TTC549 (cell line): ENCODE measurements at regions not wholly inside any gene's neighbourhood (a gene's known extent, or its start where the extent isn't known, plus 50 kb on each side); places are given as distances from the start of the nearest gene placed in this dataset.

Experiments used
- FAIRE-seq: peaks from 2 replicates; lab custom pipeline; 2012; peaks lifted over from hg19 to GRCh38; lab: Jason Lieb, UNC

GRCh38 chr4:183763990-183764754 lies 105.1 kb downstream of the TRAPPC11 start:
- no peak for FAIRE-seq

- no peak for FAIRE-seq
These were observed 106.3 kb downstream of the TRAPPC11 start for GRCh38 chr4:183765251-183765911.

GRCh38 chr4:183766140-183766539 lies 107.0 kb downstream of the TRAPPC11 start:
- FAIRE-seq, result no peak

- FAIRE-seq, result no peak
These were observed 111.8 kb downstream of the TRAPPC11 start for GRCh38 chr4:183770906-183771305.

DNA sequence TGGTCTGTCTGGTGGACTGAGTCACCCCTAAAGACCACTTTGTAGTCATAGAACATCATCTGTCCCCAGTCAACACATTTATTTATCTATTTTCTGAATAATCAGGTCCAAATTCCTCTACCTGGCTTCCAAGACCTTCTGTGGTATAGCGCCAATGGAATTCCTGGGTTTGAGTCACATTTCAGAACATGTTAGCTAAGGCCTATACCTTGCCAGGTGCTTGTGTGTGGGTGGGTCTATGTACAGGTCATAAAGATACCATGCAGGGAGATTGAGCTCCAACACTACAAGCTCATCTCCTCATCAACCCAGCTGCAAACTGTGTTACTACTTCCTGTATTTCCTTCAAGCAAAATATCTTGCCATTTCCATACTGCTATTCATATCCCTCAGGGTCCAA lies 113.3 kb downstream of the TRAPPC11 start:
- no peak for FAIRE-seq

DNA sequence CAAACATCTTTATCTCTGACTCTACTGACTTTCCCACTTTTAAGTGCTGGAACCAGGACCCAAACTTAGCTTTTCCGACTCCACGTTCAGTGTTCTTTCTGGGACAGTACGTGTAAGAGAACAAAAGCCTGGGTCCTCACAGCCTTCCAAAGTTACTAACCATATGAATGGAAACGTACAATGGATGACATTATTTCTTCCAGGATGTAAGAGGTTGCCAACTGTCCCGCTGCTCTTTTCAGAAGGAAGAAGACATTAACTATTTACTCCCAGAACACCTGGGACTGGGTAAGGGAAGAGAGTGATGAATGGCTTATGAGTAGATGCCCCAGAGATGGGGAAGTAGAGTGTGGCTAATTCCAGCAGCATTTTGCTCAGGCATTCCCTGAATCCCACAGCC lies 114.7 kb downstream of the TRAPPC11 start:
- FAIRE-seq, result no peak

DNA sequence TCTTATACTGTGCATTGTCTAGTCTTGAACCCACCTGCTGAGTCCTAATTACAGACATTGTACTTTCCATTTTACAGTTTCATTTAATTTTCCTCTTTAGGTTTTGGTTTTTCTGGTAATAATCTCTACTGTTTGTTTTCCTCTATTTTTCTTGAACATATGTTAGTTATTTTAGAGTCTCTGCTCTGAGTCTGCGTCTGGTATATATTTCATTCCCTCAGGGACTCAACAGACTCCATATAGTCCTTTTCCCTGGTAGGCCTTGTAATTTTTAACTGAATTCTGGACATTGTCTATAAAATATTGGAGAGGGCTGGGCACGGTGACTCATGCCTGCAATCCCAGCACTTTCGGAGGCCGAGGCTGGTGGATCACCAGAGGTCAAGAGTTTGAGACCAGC lies 121.8 kb upstream of the STOX2 start:
- no peak for FAIRE-seq

- no peak for FAIRE-seq
These were observed 121.0 kb upstream of the STOX2 start for GRCh38 chr4:183783991-183784553.

GRCh38 chr4:183788308-183788905 lies 116.7 kb upstream of the STOX2 start:
- no peak for FAIRE-seq

DNA sequence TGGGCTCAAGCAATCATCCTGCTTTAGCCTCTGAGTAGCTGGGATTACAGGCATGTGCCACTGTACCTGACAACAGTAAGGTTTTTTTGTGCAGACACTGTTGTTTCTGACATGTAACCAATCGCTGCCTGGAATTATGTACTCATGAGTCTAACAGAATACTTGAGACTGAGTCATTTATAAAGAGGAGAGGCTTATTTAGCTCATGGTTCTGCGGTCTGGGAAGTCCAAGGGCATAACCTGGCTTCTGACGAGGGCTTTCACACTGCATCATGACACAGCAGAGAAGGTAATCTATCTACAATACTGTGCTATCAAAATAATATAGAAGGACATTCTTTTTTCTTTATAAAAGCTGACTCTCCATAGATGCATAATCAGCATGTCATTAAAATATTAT lies 115.5 kb upstream of the STOX2 start:
- FAIRE-seq, result no peak

DNA sequence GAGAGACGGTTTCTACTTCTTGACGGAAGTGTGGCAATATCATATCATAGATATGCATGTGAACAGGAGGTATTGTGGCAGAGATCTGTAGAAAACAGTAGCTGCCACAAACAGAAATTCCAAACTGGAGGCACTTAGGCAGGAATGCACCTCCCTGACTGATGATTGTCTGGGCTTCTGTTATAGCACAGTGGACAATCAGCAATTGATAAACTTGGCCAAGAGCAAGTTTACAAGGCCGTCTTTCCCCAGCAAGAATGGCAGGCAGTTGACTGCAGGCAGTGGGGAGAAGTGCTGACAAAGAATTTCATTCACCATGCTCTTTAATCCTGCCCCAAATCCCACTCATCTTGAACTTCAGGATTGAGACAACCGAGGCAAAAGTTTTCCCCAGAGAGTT lies 114.4 kb upstream of the STOX2 start:
- no peak for FAIRE-seq

DNA sequence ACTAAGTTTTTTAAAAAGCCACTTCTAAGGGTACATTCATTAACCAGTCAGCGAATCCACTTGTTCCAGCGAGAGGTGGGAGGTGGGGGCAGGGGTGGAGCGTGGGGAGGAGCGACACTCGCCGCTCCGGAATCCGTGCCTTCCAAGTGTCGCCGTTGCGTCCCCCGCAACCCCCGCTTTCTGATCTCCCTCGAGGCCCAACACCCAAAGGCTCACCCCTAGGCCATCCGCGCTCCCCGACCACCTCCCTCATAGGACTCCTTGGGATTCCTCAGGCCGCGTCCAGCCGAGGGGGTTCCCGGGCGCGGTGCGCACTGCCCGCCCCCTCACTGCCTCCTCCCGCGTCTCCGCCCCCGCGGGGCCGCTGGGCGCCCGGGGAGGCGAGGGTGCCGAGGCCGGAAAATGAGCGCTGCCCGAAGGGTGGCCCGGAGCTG lies 108.1 kb upstream of the STOX2 start:
- FAIRE-seq, result no peak

- FAIRE-seq, result no peak
These were observed 107.4 kb upstream of the STOX2 start for GRCh38 chr4:183797445-183798300.

- FAIRE-seq, result no peak
These were observed 106.5 kb upstream of the STOX2 start for GRCh38 chr4:183798301-183799253.

GRCh38 chr4:183801457-183802165 lies 103.5 kb upstream of the STOX2 start:
- FAIRE-seq, result no peak

DNA sequence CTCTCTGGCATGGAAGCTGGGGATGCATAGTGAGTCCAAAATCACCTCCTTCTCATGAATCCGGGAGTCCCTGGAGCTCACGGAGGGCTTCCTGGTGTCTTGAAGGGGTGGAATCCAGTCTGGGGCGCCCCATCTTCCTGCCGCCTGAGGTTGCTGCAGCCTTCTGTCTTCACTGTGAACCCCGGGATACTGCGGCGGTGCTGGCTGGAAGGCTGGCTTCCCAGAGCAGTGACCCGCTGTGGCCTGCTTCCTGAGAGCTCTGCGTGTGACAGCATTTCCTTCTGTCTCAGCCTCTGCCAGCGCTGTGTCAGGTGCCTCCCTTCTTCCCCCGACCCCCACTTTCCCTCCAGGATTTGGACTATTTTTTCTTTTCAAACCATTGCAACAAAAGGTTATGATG lies 98.8 kb upstream of the STOX2 start:
- no peak for FAIRE-seq

DNA sequence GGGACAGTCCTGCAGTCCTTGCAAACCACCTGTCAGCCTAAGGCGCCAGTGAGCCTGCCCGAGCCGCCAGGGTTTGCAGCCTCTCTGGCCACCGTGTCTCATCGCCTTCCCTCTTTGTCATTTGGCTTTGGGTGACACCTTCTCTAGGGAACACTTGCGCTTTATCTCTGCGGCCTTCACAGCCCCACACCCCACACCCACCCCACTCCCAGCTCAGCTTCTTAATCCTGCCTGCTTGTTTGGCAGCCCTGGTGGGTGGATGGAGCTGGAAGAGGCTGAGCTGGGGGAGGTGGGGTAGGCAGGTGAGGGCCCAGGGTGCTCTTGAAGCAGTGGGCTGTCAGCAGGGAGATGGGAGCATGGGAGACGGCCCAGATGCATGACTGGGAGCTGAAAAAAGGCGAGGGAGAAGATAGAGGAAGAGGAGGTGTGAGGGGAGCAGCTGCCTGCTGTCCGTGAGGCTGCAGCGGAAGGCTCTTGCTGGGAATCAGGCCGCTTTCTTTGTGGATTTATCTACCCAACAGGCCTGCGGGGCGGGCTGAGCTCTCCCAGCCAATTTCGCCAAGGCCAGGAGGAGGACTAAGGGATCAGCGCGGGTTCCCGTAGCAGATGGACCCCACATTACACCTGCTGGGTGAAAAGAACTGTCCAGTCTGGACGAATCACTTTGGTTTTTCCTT lies 97.5 kb upstream of the STOX2 start:
- FAIRE-seq, result no peak

GRCh38 chr4:183808097-183808456 lies 97.0 kb upstream of the STOX2 start:
- no peak for FAIRE-seq

- no peak for FAIRE-seq
These were observed 92.5 kb upstream of the STOX2 start for GRCh38 chr4:183812567-183812966.

DNA sequence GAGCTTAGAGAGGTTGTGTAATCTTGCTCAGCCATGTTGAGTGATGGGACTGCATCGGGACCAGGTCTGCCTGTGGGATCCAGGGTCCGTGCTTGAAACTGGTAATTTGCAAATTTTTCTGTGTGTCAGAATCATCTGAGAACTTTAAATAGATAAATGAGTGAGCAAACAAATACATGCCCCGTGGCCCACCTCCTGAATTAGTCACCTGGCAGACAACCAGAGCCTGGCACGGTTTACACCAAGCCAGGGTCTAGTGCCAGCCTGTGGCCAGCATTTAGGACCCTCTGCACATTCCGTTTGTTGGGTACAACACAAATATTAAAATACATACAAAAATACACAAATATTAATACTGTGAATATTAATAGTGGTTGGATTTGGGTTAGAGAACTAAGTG lies 90.6 kb upstream of the STOX2 start:
- no peak for FAIRE-seq
